Lower leg skin (tissue), 4 donors: ENCODE measurements at regions not wholly inside any gene's neighbourhood (a gene's known extent, or its start where the extent isn't known, plus 50 kb on each side); places are given as distances from the start of the nearest gene placed in this dataset.

ENCODE experiments used
- DNase-seq, 2 donors: peaks; one replicate each; pipeline ENCODE4 v3.0.0-alpha.2; 2019; ENCODE audit warnings: low spot score in 2 of 2
- H3K4me3 ChIP-seq: fragments of 200-600 bp; sonication (generic); 2 replicates; pipeline ENCODE4 v1.5.1; 2017; ENCODE audit warnings: mild to moderate bottlenecking, low read depth; ENCODE audit not compliant: poor library complexity, severe bottlenecking
- POLR2A ChIP-seq, 2 donors: fragments of 450-650 bp; IDR thresholded peaks; one replicate each; pipeline ENCODE4 v1.6.1; 2016 to 2017; ENCODE audit warnings: antibody characterized with exemption in 2 of 2, mild to moderate bottlenecking in 1 of 2, moderate library complexity in 1 of 2
- WGBS, 2 donors: methylation state at CpG; one replicate each; pipeline ENCODE4 v1.1.5; 2018; 5-methylcytosine and 5-hydroxymethylcytosine counted together
- intact Hi-C: fragments of 100-400 bp; cut with DNase I; formaldehyde crosslinking; loops from one replicate; pipeline ENCODE4 v1.15.0; 2023; ENCODE audit warnings: low total_unique reads
- TF ChIP-seq, protein P1 (sequence below), 3 donors: fragments of 450-650 bp; IDR thresholded peaks; one replicate each; pipeline ENCODE4 v1.5.1; 2016; ENCODE audit warnings: antibody characterized with exemption in 3 of 3, mild to moderate bottlenecking in 3 of 3, moderate library complexity in 2 of 3

DNA sequence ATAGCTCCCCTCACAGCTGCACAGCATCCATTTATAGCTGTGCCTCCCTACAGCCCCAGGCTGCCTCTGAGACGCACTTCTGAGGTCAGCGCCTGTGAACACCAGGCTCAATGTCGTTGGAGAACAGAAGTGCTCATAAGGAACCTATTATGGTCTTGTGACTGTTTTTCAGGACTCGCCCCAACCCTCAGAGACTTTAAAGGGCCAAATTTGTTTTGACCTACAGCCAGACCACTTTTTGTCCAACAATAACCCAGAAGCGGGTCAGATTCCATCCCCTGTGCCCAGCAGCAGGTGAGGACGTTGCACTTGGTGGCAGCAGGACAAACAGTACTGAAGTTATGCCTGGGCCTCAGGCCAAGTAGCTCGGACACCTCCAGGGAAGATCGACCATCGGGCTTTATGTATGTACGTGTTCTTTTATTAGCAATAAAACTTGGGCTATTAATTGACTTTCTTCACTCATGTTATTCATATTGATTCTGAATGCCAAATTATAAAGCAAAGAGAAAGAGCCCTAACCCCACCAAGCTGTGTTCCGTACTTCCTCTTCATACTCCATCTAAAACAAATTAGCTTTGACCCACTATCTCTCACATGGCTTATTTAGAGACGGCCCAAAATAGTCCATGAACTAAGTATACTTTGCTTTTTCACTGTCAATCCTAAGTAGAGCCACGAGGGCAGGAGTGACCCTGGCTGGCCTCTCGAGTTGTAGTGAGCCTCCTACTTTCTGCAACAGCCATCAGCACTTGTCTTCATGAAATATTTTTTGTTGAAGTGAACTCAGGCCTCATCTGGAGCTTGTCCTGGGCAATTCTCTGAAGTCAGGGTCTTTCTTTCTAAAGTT lies 92.3 kb upstream of the PAX6 start:
- TF ChIP-seq, protein P1, sequence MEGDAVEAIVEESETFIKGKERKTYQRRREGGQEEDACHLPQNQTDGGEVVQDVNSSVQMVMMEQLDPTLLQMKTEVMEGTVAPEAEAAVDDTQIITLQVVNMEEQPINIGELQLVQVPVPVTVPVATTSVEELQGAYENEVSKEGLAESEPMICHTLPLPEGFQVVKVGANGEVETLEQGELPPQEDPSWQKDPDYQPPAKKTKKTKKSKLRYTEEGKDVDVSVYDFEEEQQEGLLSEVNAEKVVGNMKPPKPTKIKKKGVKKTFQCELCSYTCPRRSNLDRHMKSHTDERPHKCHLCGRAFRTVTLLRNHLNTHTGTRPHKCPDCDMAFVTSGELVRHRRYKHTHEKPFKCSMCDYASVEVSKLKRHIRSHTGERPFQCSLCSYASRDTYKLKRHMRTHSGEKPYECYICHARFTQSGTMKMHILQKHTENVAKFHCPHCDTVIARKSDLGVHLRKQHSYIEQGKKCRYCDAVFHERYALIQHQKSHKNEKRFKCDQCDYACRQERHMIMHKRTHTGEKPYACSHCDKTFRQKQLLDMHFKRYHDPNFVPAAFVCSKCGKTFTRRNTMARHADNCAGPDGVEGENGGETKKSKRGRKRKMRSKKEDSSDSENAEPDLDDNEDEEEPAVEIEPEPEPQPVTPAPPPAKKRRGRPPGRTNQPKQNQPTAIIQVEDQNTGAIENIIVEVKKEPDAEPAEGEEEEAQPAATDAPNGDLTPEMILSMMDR (IDR thresholded peaks at IDR 0.05) = no peak
- no peak for TF ChIP-seq POLR2A (IDR thresholded peaks at IDR 0.05)
- no peak overlapping the region for H3K4me3 ChIP-seq
- peak in 1 of 2 donors; percentile 14 for DNase-seq
- intact Hi-C loops = no loop called here
- WGBS, 2 donors = 66 to 69% methylated on average over 14 of the region's 14 CpGs

DNA sequence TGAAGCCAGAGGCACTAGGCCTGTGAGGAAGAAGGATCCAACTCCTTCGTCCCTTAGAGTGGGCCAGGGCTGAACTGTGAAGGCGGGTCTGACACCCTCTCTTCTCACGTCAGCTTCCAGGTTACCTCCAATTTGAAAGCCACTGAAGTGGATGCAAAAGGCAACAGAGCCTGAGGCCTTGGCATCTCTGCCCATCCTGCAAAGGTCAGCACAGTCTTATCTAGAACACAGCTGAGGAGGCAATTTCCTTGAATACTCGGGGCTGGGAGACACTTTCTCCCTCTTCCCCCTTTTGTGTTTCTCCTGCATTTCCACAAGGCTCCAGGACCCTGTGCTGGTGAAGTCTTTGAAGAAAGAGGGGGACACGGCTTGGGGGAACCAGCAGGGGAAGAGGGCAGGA lies 91.6 kb upstream of the PAX6 start:
- no peak for DNase-seq
- TF ChIP-seq, protein P1 (IDR thresholded peaks at IDR 0.05) = no peak
- no peak for TF ChIP-seq POLR2A (IDR thresholded peaks at IDR 0.05)
- WGBS, 2 donors = 72 to 89% methylated on average over 5 of the region's 5 CpGs
- intact Hi-C loops = no loop called here
- no peak overlapping the region for H3K4me3 ChIP-seq

DNA sequence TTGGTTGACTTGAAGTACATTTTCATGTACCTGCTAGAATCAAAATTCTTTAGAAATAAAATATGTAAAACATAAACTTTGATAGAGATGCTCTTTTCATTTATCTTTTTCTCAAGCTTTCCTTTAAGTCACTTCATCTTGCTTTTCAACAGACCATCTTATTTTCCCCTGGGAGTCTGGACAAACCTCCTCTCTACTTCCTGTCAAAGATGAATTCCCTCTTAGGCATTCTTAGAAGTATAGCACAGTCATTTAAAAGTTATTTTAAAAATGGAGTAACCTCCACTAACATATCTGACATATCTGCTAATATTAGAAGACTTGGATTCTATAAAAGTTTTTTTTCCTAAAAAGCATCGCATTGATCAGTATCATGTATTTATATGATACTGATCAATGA lies 84.8 kb upstream of the PAX6 start:
- TF ChIP-seq, protein P1 (IDR thresholded peaks at IDR 0.05) = no peak
- TF ChIP-seq POLR2A (IDR thresholded peaks at IDR 0.05) = no peak
- intact Hi-C loops = no loop called here
- no peak overlapping the region for H3K4me3 ChIP-seq
- no peak for DNase-seq
- WGBS, 2 donors = 90 to 95% methylated on average over 1 of the region's 1 CpG

DNA sequence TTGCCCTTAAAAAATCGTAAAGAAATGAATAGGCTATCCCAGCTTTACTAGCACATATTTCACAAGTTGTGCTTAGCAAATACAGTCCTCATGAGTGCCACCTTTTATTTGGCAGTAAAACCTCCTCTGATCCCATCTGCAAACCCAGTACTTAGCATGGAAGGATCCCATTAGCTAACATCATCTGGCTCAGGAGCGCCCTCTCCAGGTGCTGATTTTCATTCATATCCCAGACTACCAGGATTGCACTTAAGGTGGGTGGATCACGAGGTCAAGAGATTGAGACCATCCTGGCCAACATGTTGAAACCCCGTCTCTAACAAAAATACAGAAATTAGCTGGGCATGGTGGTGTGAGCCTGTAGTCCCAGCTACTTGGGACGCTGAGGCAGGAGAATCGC lies 76.1 kb upstream of the PAX6 start:
- DNase-seq = no peak
- 74 to 80% methylated on average over 6 of the region's 6 CpGs for WGBS, 2 donors
- H3K4me3 ChIP-seq = no peak overlapping the region
- intact Hi-C loops = no loop called here
- TF ChIP-seq POLR2A (IDR thresholded peaks at IDR 0.05) = no peak
- TF ChIP-seq, protein P1 (IDR thresholded peaks at IDR 0.05) = no peak

DNA sequence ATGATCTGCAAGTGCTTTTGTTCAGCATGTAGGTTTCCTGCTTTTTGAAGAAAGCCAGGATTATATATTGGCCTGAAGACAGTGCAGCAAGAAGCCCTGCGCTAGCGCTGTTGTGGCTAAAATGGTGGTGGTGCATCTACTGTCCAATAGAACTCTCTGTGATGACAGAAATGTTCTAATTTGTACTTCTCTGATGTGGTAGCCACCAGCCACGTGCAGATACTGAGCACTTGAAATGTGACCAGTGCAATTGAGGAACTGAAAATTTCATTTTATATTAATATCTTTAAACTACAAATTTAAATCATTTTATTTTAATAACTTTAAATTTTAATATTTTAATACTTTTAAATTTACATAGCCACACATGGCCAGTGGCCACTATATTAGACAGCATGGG lies 73.0 kb upstream of the PAX6 start:
- 81 to 84% methylated on average over 3 of the region's 3 CpGs for WGBS, 2 donors

More for the DNA sequence above, 73.0 kb upstream of the PAX6 start:
- intact Hi-C loops = no loop called here
- no peak overlapping the region for H3K4me3 ChIP-seq
- TF ChIP-seq, protein P1 (IDR thresholded peaks at IDR 0.05) = no peak
- no peak for DNase-seq
